Peyer's patch (tissue), 4 donors: ENCODE measurements at regions not wholly inside any gene's neighbourhood (a gene's known extent, or its start where the extent isn't known, plus 50 kb on each side); places are given as distances from the start of the nearest gene placed in this dataset.

ENCODE experiments used
- DNase-seq, 3 donors: peaks; one replicate each; pipeline ENCODE4 v3.0.0-alpha.2; 2017 to 2019
- H3K27ac ChIP-seq, 4 donors: fragments of 200-600 bp; sonication (generic); one replicate each; pipeline ENCODE4 v1.5.1; 2016 to 2019
- H3K27me3 ChIP-seq, 2 donors: fragments of 200-600 bp; sonication (generic); one replicate each; pipeline ENCODE4 v1.5.1; 2019
- H3K36me3 ChIP-seq, 3 donors: fragments of 200-600 bp; sonication (generic); one replicate each; pipeline ENCODE4 v1.5.1; 2016 to 2019
- H3K4me1 ChIP-seq, 4 donors: fragments of 200-600 bp; sonication (generic); one replicate each; pipeline ENCODE4 v1.5.1; 2016 to 2019
- H3K4me3 ChIP-seq, 4 donors: fragments of 200-600 bp; sonication (generic); 1 replicate in 3 of 4; 2 replicates in 1 of 4; pipeline ENCODE4 v1.5.1; 2016 to 2019; ENCODE audit warnings: mild to moderate bottlenecking in 1 of 4
- H3K9me3 ChIP-seq, 4 donors: fragments of 200-600 bp; sonication (generic); one replicate each; pipeline ENCODE4 v1.5.1; 2016 to 2019; ENCODE audit warnings: mild to moderate bottlenecking in 1 of 4
- CTCF ChIP-seq, 6 experiments: fragments of 450-650 bp in 4 of 6; fragments of 200-600 bp in 2 of 6; sonication (generic) in 1 of 6; IDR thresholded peaks; one replicate each; pipeline ENCODE4 v1.5.1; 2017 to 2019; ENCODE audit warnings: antibody characterized with exemption in 6 of 6, mild to moderate bottlenecking in 3 of 6, moderate library complexity in 1 of 6
- POLR2A ChIP-seq, 2 donors: fragments of 450-650 bp; IDR thresholded peaks; one replicate each; pipeline ENCODE4 v1.5.1; 2017; ENCODE audit warnings: antibody characterized with exemption in 2 of 2, mild to moderate bottlenecking in 2 of 2, moderate library complexity in 2 of 2

GRCh38 chr20:4370851-4371250, 121.8 kb upstream of the ADRA1D start:
- no peaks in the 10 kb centered on the region for H3K9me3 ChIP-seq
- TF ChIP-seq CTCF (IDR thresholded peaks at IDR 0.05) (no peak), POLR2A (IDR thresholded peaks at IDR 0.05) (no peak)
- H3K27me3 ChIP-seq = no peaks in the 10 kb centered on the region
- H3K36me3 ChIP-seq = no peaks in the 10 kb centered on the region
- no peaks in the 10 kb centered on the region for H3K4me1 ChIP-seq
- no peak overlapping the region for H3K27ac ChIP-seq
- no peak overlapping the region for H3K4me3 ChIP-seq
- no peak for DNase-seq

- Histone ChIP-seq H3K27me3 (no peaks in the 10 kb centered on the region), H3K4me3 (no peak overlapping the region), H3K27ac (no peak overlapping the region), H3K4me1 (no peaks in the 10 kb centered on the region), H3K36me3 (no peaks in the 10 kb centered on the region), H3K9me3 (no peaks in the 10 kb centered on the region)
- DNase-seq = no peak
- TF ChIP-seq CTCF (IDR thresholded peaks at IDR 0.05) (no peak), POLR2A (IDR thresholded peaks at IDR 0.05) (no peak)
Measured at GRCh38 chr20:4369798-4370124, 120.7 kb upstream of the ADRA1D start.

GRCh38 chr20:4369119-4369797, 120.2 kb upstream of the ADRA1D start:
- TF ChIP-seq CTCF (IDR thresholded peaks at IDR 0.05) (no peak), POLR2A (IDR thresholded peaks at IDR 0.05) (no peak)
- no peaks in the 10 kb centered on the region for H3K9me3 ChIP-seq
- H3K4me3 ChIP-seq = no peak overlapping the region
- DNase-seq = no peak
- no peak overlapping the region for H3K27ac ChIP-seq
- no peaks in the 10 kb centered on the region for H3K27me3 ChIP-seq
- H3K4me1 ChIP-seq = no peaks in the 10 kb centered on the region
- H3K36me3 ChIP-seq = no peaks in the 10 kb centered on the region

- Histone ChIP-seq H3K27ac (no peak overlapping the region), H3K27me3 (no peaks in the 10 kb centered on the region), H3K4me3 (no peak overlapping the region), H3K9me3 (no peaks in the 10 kb centered on the region), H3K4me1 (no peaks in the 10 kb centered on the region), H3K36me3 (no peaks in the 10 kb centered on the region)
- DNase-seq = no peak
- no peak for TF ChIP-seq CTCF (IDR thresholded peaks at IDR 0.05)
- TF ChIP-seq POLR2A (IDR thresholded peaks at IDR 0.05) = no peak
Measured at GRCh38 chr20:4366076-4366475, 117.0 kb upstream of the ADRA1D start.

- no peak for DNase-seq
- no peak for TF ChIP-seq CTCF (IDR thresholded peaks at IDR 0.05)
- TF ChIP-seq POLR2A (IDR thresholded peaks at IDR 0.05) = no peak
- no peaks in the 10 kb centered on the region for H3K4me1 ChIP-seq
- H3K4me3 ChIP-seq = no peak overlapping the region
- H3K27me3 ChIP-seq = no peaks in the 10 kb centered on the region
- no peak overlapping the region for H3K27ac ChIP-seq
- H3K36me3 ChIP-seq = no peaks in the 10 kb centered on the region
- H3K9me3 ChIP-seq = no peaks in the 10 kb centered on the region
Measured at GRCh38 chr20:4358552-4358951, 109.5 kb upstream of the ADRA1D start.

- no peaks in the 10 kb centered on the region for H3K27me3 ChIP-seq
- H3K9me3 ChIP-seq = peaks cover 0 to 4% (median 0%) of the 10 kb centered on the region in 4 donors
- H3K36me3 ChIP-seq = no peaks in the 10 kb centered on the region
- TF ChIP-seq POLR2A (IDR thresholded peaks at IDR 0.05) (no peak), CTCF (IDR thresholded peaks at IDR 0.05) (no peak)
- no peak overlapping the region for H3K27ac ChIP-seq
- no peaks in the 10 kb centered on the region for H3K4me1 ChIP-seq
- H3K4me3 ChIP-seq = no peak overlapping the region
- DNase-seq = no peak
Measured at GRCh38 chr20:4352348-4352747, 103.3 kb upstream of the ADRA1D start.
